ENCODE measurements at regions not wholly inside any gene's neighbourhood (a gene's known extent, or its start where the extent isn't known, plus 50 kb on each side); places are given as distances from the start of the nearest gene placed in this dataset.

- Histone ChIP-seq H3K27me3 (ENCODE audit: insufficient read depth, low read depth, low read length) (no peaks in the 10 kb centered on the region), H3K9ac (ENCODE audit: low read length) (no peak overlapping the region), H3K9me3 (ENCODE audit: low read length) (no peaks in the 10 kb centered on the region), H3K36me3 (ENCODE audit: insufficient read depth, low read length) (no peaks in the 10 kb centered on the region), H3K79me2 (replicated peaks; ENCODE audit: insufficient read depth, low read length) (no peaks in the 10 kb centered on the region), H3K4me3 (ENCODE audit: low read length) (no peak overlapping the region), H3K9me2 (ENCODE audit: insufficient read depth, low read length) (no peaks in the 10 kb centered on the region), H3F3A (ENCODE audit: insufficient read depth, low read length, poor library complexity, severe bottlenecking) (no peaks in the 10 kb centered on the region), H3K27ac (ENCODE audit: low read length) (no peak overlapping the region), H2AFZ (ENCODE audit: low read depth, low read length) (no peak overlapping the region), H3K4me2 (ENCODE audit: low read length) (no peak overlapping the region), H4K20me1 (ENCODE audit: insufficient read depth) (no peaks in the 10 kb centered on the region)
- TF ChIP-seq RAD21 (conservative IDR thresholded peaks at IDR 0.05) (no peak), MXI1 (conservative IDR thresholded peaks at IDR 0.05; ENCODE audit: poor library complexity, severe bottlenecking) (no peak), CTCF (IDR thresholded peaks at IDR 0.05; ENCODE audit: poor library complexity, severe bottlenecking) (no peak), SMC3 (conservative IDR thresholded peaks at IDR 0.05; ENCODE audit: poor library complexity) (no peak), REST (IDR thresholded peaks at IDR 0.05; ENCODE audit: borderline replicate concordance) (no peak), EP300 (conservative IDR thresholded peaks at IDR 0.05; ENCODE audit: poor library complexity, severe bottlenecking) (no peak), POLR2AphosphoS5 (IDR thresholded peaks at IDR 0.05) (no peak)
Observed at GRCh38 chr15:70315431-70315830, 217.7 kb upstream of the TLE3 start.

GRCh38 chr15:70314688-70315087, 217.0 kb upstream of the TLE3 start:
- Histone ChIP-seq H3K27ac (ENCODE audit: low read length) (no peak overlapping the region), H3K36me3 (ENCODE audit: insufficient read depth, low read length) (no peaks in the 10 kb centered on the region), H3K9me3 (ENCODE audit: low read length) (no peaks in the 10 kb centered on the region), H3K9ac (ENCODE audit: low read length) (no peak overlapping the region), H3K79me2 (replicated peaks; ENCODE audit: insufficient read depth, low read length) (no peaks in the 10 kb centered on the region), H3K9me2 (ENCODE audit: insufficient read depth, low read length) (no peaks in the 10 kb centered on the region), H3K4me3 (ENCODE audit: low read length) (no peak overlapping the region), H2AFZ (ENCODE audit: low read depth, low read length) (no peak overlapping the region), H4K20me1 (ENCODE audit: insufficient read depth) (no peaks in the 10 kb centered on the region), H3K4me2 (ENCODE audit: low read length) (no peak overlapping the region), H3K27me3 (ENCODE audit: insufficient read depth, low read depth, low read length) (no peaks in the 10 kb centered on the region), H3F3A (ENCODE audit: insufficient read depth, low read length, poor library complexity, severe bottlenecking) (no peaks in the 10 kb centered on the region)
- TF ChIP-seq RAD21 (conservative IDR thresholded peaks at IDR 0.05), result no peak
- no peak for TF ChIP-seq TAF1 (IDR thresholded peaks at IDR 0.05; ENCODE audit: low read depth)
- TF ChIP-seq REST (IDR thresholded peaks at IDR 0.05; ENCODE audit: borderline replicate concordance), result no peak
- TF ChIP-seq CTCF (IDR thresholded peaks at IDR 0.05; ENCODE audit: poor library complexity, severe bottlenecking), result no peak
- TF ChIP-seq POLR2AphosphoS5 (IDR thresholded peaks at IDR 0.05), result no peak
- no peak for TF ChIP-seq MXI1 (conservative IDR thresholded peaks at IDR 0.05; ENCODE audit: poor library complexity, severe bottlenecking)
- no peak for TF ChIP-seq EZH2 (IDR thresholded peaks at IDR 0.05; ENCODE audit: borderline replicate concordance, insufficient read depth, low read length, poor library complexity, severe bottlenecking)
- no peak for TF ChIP-seq EP300 (conservative IDR thresholded peaks at IDR 0.05; ENCODE audit: poor library complexity, severe bottlenecking)
- no peak for TF ChIP-seq SMC3 (conservative IDR thresholded peaks at IDR 0.05; ENCODE audit: poor library complexity)

Measured in neural cell (in vitro differentiated cells).